Endothelial cell of umbilical vein (primary cell): ENCODE measurements at regions not wholly inside any gene's neighbourhood (a gene's known extent, or its start where the extent isn't known, plus 50 kb on each side); places are given as distances from the start of the nearest gene placed in this dataset.

Source experiments
- CTCF ChIP-seq, 2 donors: IDR thresholded peaks; 1 replicate in 1 of 2; 2 replicates in 1 of 2; pipeline ENCODE4 v1.5.1; 2011; ENCODE audit warnings: low read length in 2 of 2, mild to moderate bottlenecking in 2 of 2, moderate library complexity in 2 of 2, control low read depth in 1 of 2, inconsistent platforms in 1 of 2, low read depth in 1 of 2; ENCODE audit not compliant: insufficient read depth in 1 of 2; ENCODE audit errors: extremely low read depth in 1 of 2
- EZH2 ChIP-seq: IDR thresholded peaks from 2 replicates; pipeline ENCODE4 v1.6.1; 2012; ENCODE audit warnings: borderline replicate concordance, low read depth, mild to moderate bottlenecking, moderate library complexity, low read length, inconsistent platforms; ENCODE audit not compliant: severe bottlenecking
- FOS ChIP-seq: IDR thresholded peaks from 2 replicates; pipeline ENCODE4 v1.6.1; 2011; ENCODE audit warnings: mild to moderate bottlenecking, low read length, moderate library complexity, borderline replicate concordance; ENCODE audit not compliant: insufficient read depth
- MYC ChIP-seq: IDR thresholded peaks from one replicate; pipeline ENCODE4 v1.6.1; 2011; ENCODE audit warnings: mild to moderate bottlenecking, low read depth, low read length
- POLR2AphosphoS5 ChIP-seq: IDR thresholded peaks from 2 replicates; pipeline ENCODE4 v1.6.1; 2012; ENCODE audit warnings: low read depth, mild to moderate bottlenecking, control low read depth, low read length, moderate library complexity; ENCODE audit not compliant: insufficient read depth

- TF ChIP-seq CTCF (IDR thresholded peaks at IDR 0.05; ENCODE audit: extremely low read depth in 1 of 2, insufficient read depth in 1 of 2, low read depth in 1 of 2, low read length in 2 of 2) (no peak), POLR2AphosphoS5 (no peak), EZH2 (no peak), FOS (no peak), MYC (no peak)
Measured at GRCh38 chr10:78510566-78511323, 477.1 kb downstream of the RPS24 start.
